B cell (primary cell): ENCODE measurements at regions not wholly inside any gene's neighbourhood (a gene's known extent, or its start where the extent isn't known, plus 50 kb on each side); places are given as distances from the start of the nearest gene placed in this dataset.

Source experiments
- ATAC-seq: fragments of 200-7000 bp; cut with Tn5 transposase; one replicate; pipeline ENCODE4 v1.10.0; 2021; ENCODE audit warnings: low read depth, mild to moderate bottlenecking, moderate number of reproducible peaks, moderate library complexity
- CTCF ChIA-PET: fragments of 350-600 bp; sonication (Branson Sonifier 250); formaldehyde crosslinking; loops from one replicate; lab custom pipeline; 2021; ENCODE audit warnings: antibody characterized with exemption, inconsistent platforms; lab: Charles Lee
- POLR2A ChIA-PET: fragments of 350-600 bp; sonication (Branson Sonifier 250); formaldehyde crosslinking; loops from one replicate; lab custom pipeline; 2021; ENCODE audit warnings: antibody characterized with exemption; lab: Charles Lee
- DNase-seq: peaks from one replicate; pipeline ENCODE4 v3.0.0; 2013
- H2AFZ ChIP-seq: 2 replicates; pipeline ENCODE4 v1.6.1; 2012; ENCODE audit warnings: mild to moderate bottlenecking, low read depth, low read length; ENCODE audit not compliant: insufficient read depth, poor library complexity, severe bottlenecking
- H3K27ac ChIP-seq, 2 donors: 1 replicate in 1 of 2; 2 replicates in 1 of 2; pipeline ENCODE4 v1.5.1; 2012 to 2013; ENCODE audit warnings: low read length in 2 of 2, mild to moderate bottlenecking in 2 of 2, moderate library complexity in 1 of 2
- H3K27me3 ChIP-seq, 4 experiments: fragments of 200-600 bp in 1 of 4; sonication (generic) in 1 of 4; replicated peaks in 1 of 4; 1 replicate in 2 of 4; 2 replicates in 2 of 4; pipeline versions ENCODE4 v1.6.1 to v1.7.0; 2013 to 2016; ENCODE audit warnings: low read length in 3 of 4, mild to moderate bottlenecking in 2 of 4, mixed read lengths in 1 of 4, moderate library complexity in 1 of 4; ENCODE audit not compliant: insufficient read depth in 4 of 4, control insufficient read depth in 3 of 4; ENCODE audit errors: control extremely low read depth in 1 of 4
- H3K36me3 ChIP-seq, 2 experiments: replicated peaks in 1 of 2; 1 replicate in 1 of 2; 2 replicates in 1 of 2; pipeline versions ENCODE4 v1.6.1 to v1.7.1; 2013; ENCODE audit warnings: low read length in 1 of 2; ENCODE audit not compliant: insufficient read depth in 2 of 2, control insufficient read depth in 1 of 2; ENCODE audit errors: control extremely low read depth in 1 of 2, extremely low read depth in 1 of 2
- H3K4me1 ChIP-seq, 2 donors: fragments of 200-600 bp in 1 of 2; sonication (generic) in 1 of 2; 1 replicate in 1 of 2; 2 replicates in 1 of 2; pipeline versions ENCODE4 v1.5.1 to v1.6.1; 2013 to 2017; ENCODE audit warnings: low read length in 2 of 2; ENCODE audit not compliant: control insufficient read depth in 2 of 2, insufficient read depth in 2 of 2
- H3K4me2 ChIP-seq: replicated peaks from 2 replicates; pipeline ENCODE3; 2012; ENCODE audit warnings: mild to moderate bottlenecking, low read depth, low read length; ENCODE audit not compliant: poor library complexity, severe bottlenecking
- H3K4me3 ChIP-seq, 5 experiments: fragments of 200-600 bp in 1 of 5; sonication (generic) in 1 of 5; 1 replicate in 3 of 5; 2 replicates in 2 of 5; pipeline versions ENCODE4 v1.5.1 to v1.7.0; 2011 to 2016; ENCODE audit warnings: low read length in 4 of 5, mild to moderate bottlenecking in 4 of 5, low read depth in 2 of 5, control low read depth in 1 of 5, moderate library complexity in 1 of 5; ENCODE audit not compliant: insufficient read depth in 1 of 5; ENCODE audit errors: control extremely low read depth in 1 of 5, extremely low read depth in 1 of 5
- H3K79me2 ChIP-seq: fragments of 200-600 bp; sonication (generic); one replicate; pipeline ENCODE4 v1.6.0; 2016; ENCODE audit warnings: low read length; ENCODE audit not compliant: control insufficient read depth, insufficient read depth
- H3K9ac ChIP-seq: fragments of 200-600 bp; sonication (generic); 2 replicates; pipeline ENCODE4 v1.6.1; 2017; ENCODE audit warnings: mild to moderate bottlenecking, low read length, moderate library complexity
- H3K9me3 ChIP-seq, 3 donors: one replicate each; pipeline versions ENCODE4 v1.6.1 to v1.7.1; 2013; ENCODE audit warnings: low read length in 2 of 3; ENCODE audit not compliant: control insufficient read depth in 2 of 3, insufficient read depth in 1 of 3; ENCODE audit errors: control extremely low read depth in 1 of 3
- H4K20me1 ChIP-seq: 2 replicates; pipeline ENCODE4 v1.6.0; 2012; ENCODE audit warnings: mild to moderate bottlenecking, low read length; ENCODE audit not compliant: insufficient read depth, control insufficient read depth, poor library complexity, severe bottlenecking
- H3K27ac Mint-ChIP-seq: one replicate; pipeline ENCODE4 v1.8.0; 2021; ENCODE audit warnings: mixed read lengths
- H3K27me3 Mint-ChIP-seq: one replicate; pipeline ENCODE4 v1.8.0; 2021; ENCODE audit warnings: mixed read lengths
- H3K4me1 Mint-ChIP-seq: one replicate; pipeline ENCODE4 v1.8.0; 2021; ENCODE audit warnings: mixed read lengths
- H3K4me3 Mint-ChIP-seq: one replicate; pipeline ENCODE4 v1.8.0; 2021; ENCODE audit warnings: mixed read lengths
- H3K9me3 Mint-ChIP-seq: one replicate; pipeline ENCODE4 v1.8.0; 2022; ENCODE audit warnings: mixed read lengths; ENCODE audit not compliant: insufficient read depth
- CTCF ChIP-seq: fragments of 200-600 bp; IDR thresholded peaks from one replicate; pipeline ENCODE4 v1.8.0; 2022; ENCODE audit warnings: antibody characterized with exemption, mild to moderate bottlenecking
- EZH2 ChIP-seq: IDR thresholded peaks from 2 replicates; pipeline ENCODE4 v1.6.1; 2012; ENCODE audit warnings: borderline replicate concordance, low read depth, mild to moderate bottlenecking, moderate library complexity, low read length; ENCODE audit not compliant: insufficient read depth, poor library complexity, severe bottlenecking
- WGBS: methylation state at CpG from one replicate; pipeline ENCODE4 v1.1.5; 2013; ENCODE audit warnings: missing lambda C conversion rate; ENCODE audit not compliant: insufficient coverage; 5-methylcytosine and 5-hydroxymethylcytosine counted together
- intact Hi-C: fragments of 100-400 bp; cut with micrococcal nuclease; formaldehyde crosslinking; loops from one replicate; pipeline ENCODE4 v1.10.0; 2022

- no peak overlapping the region for H3K4me2 ChIP-seq
- ATAC-seq (no peak), DNase-seq (no peak)
- H4K20me1 ChIP-seq: no peaks in the 10 kb centered on the region
- H3K9me3 ChIP-seq: peaks cover 0 to 6% (median 0%) of the 10 kb centered on the region in 3 donors
- ChIA-PET POLR2A (no interaction called here), CTCF (no interaction called here)
- no peaks in the 10 kb centered on the region for H3K4me1 ChIP-seq
- H3K4me1 Mint-ChIP-seq: no peaks in the 10 kb centered on the region
- H3K9me3 Mint-ChIP-seq: no peaks in the 10 kb centered on the region
- no peaks in the 10 kb centered on the region for H3K79me2 ChIP-seq
- no peaks in the 10 kb centered on the region for H3K36me3 ChIP-seq
- H2AFZ ChIP-seq: no peak overlapping the region
- TF ChIP-seq CTCF (no peak), EZH2 (no peak)
- no peak overlapping the region for H3K9ac ChIP-seq
- 97% methylated on average over 3 of the region's 3 CpGs for WGBS
- intact Hi-C loops: no loop called here
- no peak overlapping the region for H3K4me3 Mint-ChIP-seq
- no peak overlapping the region for H3K27ac ChIP-seq
- H3K4me3 ChIP-seq: no peak overlapping the region
- peaks cover 0 to 4% (median 0%) of the 10 kb centered on the region in 4 experiments for H3K27me3 ChIP-seq
- H3K27ac Mint-ChIP-seq: no peak overlapping the region
- peaks cover 9% of the 10 kb centered on the region for H3K27me3 Mint-ChIP-seq
Observed at GRCh38 chr7:132681951-132682350, 105.7 kb upstream of the PLXNA4 start.

- intact Hi-C loops: no loop called here
- no peaks in the 10 kb centered on the region for H3K4me1 Mint-ChIP-seq
- Histone ChIP-seq H3K9ac (no peak overlapping the region), H3K4me3 (no peak overlapping the region), H3K9me3 (no peaks in the 10 kb centered on the region), H3K27ac (no peak overlapping the region), H3K36me3 (no peaks in the 10 kb centered on the region), H3K4me1 (no peaks in the 10 kb centered on the region), H4K20me1 (no peaks in the 10 kb centered on the region), H3K4me2 (no peak overlapping the region), H2AFZ (no peak overlapping the region), H3K27me3 (no peaks in the 10 kb centered on the region), H3K79me2 (no peaks in the 10 kb centered on the region)
- H3K27me3 Mint-ChIP-seq: peaks cover 9% of the 10 kb centered on the region
- no peaks in the 10 kb centered on the region for H3K9me3 Mint-ChIP-seq
- ChIA-PET POLR2A (no interaction called here), CTCF (no interaction called here)
- TF ChIP-seq EZH2 (no peak), CTCF (no peak)
- no peak overlapping the region for H3K4me3 Mint-ChIP-seq
- ATAC-seq (no peak), DNase-seq (no peak)
- H3K27ac Mint-ChIP-seq: no peak overlapping the region
Observed at GRCh38 chr7:132680590-132680989, 104.3 kb upstream of the PLXNA4 start.
